ENCODE measurements at regions not wholly inside any gene's neighbourhood (a gene's known extent, or its start where the extent isn't known, plus 50 kb on each side); places are given as distances from the start of the nearest gene placed in this dataset.
"Not testable (repeated sequence)": the region's sequence is repeated elsewhere in the genome, so short reads cannot be mapped to it uniquely, and the experiment has no call there.

GRCh38 chr16:47817048-47817447 lies 338.7 kb downstream of the ABCC12 start:
- Histone ChIP-seq H3K27me3 (no peaks in the 10 kb centered on the region), H3K9me3 (no peaks in the 10 kb centered on the region), H3K4me1 (no peaks in the 10 kb centered on the region), H3K36me3 (no peaks in the 10 kb centered on the region), H3K4me3 (no peak overlapping the region), H3K27ac (no peak overlapping the region)
- TF ChIP-seq POLR2A (IDR thresholded peaks at IDR 0.05) (no peak), CTCF (IDR thresholded peaks at IDR 0.05) (no peak)
- 74 to 77% methylated on average over 4 of the region's 4 CpGs for WGBS, 2 donors
- no peak for DNase-seq
- intact Hi-C loops (cut with DNase I), result no loop called here

- no peak for DNase-seq
- intact Hi-C loops (cut with DNase I), result no loop called here
- no peak for TF ChIP-seq POLR2A (IDR thresholded peaks at IDR 0.05)
- no peaks in the 10 kb centered on the region for H3K36me3 ChIP-seq
- no peaks in the 10 kb centered on the region for H3K27me3 ChIP-seq
- H3K9me3 ChIP-seq, result no peaks in the 10 kb centered on the region
- no peak overlapping the region for H3K4me3 ChIP-seq
- no peak overlapping the region for H3K27ac ChIP-seq
- no peaks in the 10 kb centered on the region for H3K4me1 ChIP-seq
Measured at GRCh38 chr16:47816511-47816910, 339.3 kb downstream of the ABCC12 start.

GRCh38 chr16:47815655-47816054 lies 340.1 kb downstream of the ABCC12 start:
- no peak for TF ChIP-seq POLR2A (IDR thresholded peaks at IDR 0.05)
- TF ChIP-seq CTCF (IDR thresholded peaks at IDR 0.05), result no peak
- Histone ChIP-seq H3K36me3 (no peaks in the 10 kb centered on the region), H3K9me3 (no peaks in the 10 kb centered on the region), H3K27ac (no peak overlapping the region), H3K4me1 (no peaks in the 10 kb centered on the region), H3K27me3 (no peaks in the 10 kb centered on the region), H3K4me3 (no peak overlapping the region)
- no peak for DNase-seq
- intact Hi-C loops (cut with DNase I), result no loop called here

- H3K4me1 ChIP-seq; H3K27ac ChIP-seq; H3K4me3 ChIP-seq; H3K9me3 ChIP-seq; H3K27me3 ChIP-seq; DNase-seq; H3K36me3 ChIP-seq; intact Hi-C loops (cut with DNase I): not testable (repeated sequence)
- 72 to 73% methylated on average over 3 of the region's 3 CpGs for WGBS, 2 donors
Measured at GRCh38 chr16:47811758-47812157, 344.0 kb downstream of the ABCC12 start.

GRCh38 chr16:47806309-47806847 lies 345.2 kb downstream of the PHKB start:
- WGBS, 2 donors, result 75 to 87% methylated on average over 9 to 10 of the region's 10 CpGs

GRCh38 chr16:47787696-47788095 lies 326.6 kb downstream of the PHKB start:
- intact Hi-C loops (cut with DNase I), result no loop called here
- no peak for DNase-seq
- peaks cover 0 to 15% (median 5%) of the 10 kb centered on the region in 3 donors for H3K9me3 ChIP-seq
- no peaks in the 10 kb centered on the region for H3K4me1 ChIP-seq
- H3K4me3 ChIP-seq, result no peak overlapping the region
- 6% methylated on average over 3 of the region's 3 CpGs for WGBS, 2 donors
- no peaks in the 10 kb centered on the region for H3K27me3 ChIP-seq
- H3K36me3 ChIP-seq, result no peaks in the 10 kb centered on the region
- H3K27ac ChIP-seq, result no peak overlapping the region
- no peak for TF ChIP-seq POLR2A (IDR thresholded peaks at IDR 0.05)
- no peak for TF ChIP-seq CTCF (IDR thresholded peaks at IDR 0.05)

More at GRCh38 chr16:47806309-47806847, 345.2 kb downstream of the PHKB start:
- H3K4me3 ChIP-seq, result no peak overlapping the region
- no peaks in the 10 kb centered on the region for H3K36me3 ChIP-seq
- no peak overlapping the region for H3K27ac ChIP-seq
- TF ChIP-seq POLR2A (IDR thresholded peaks at IDR 0.05) (no peak), CTCF (IDR thresholded peaks at IDR 0.05) (no peak)
- H3K27me3 ChIP-seq, result no peaks in the 10 kb centered on the region
- intact Hi-C loops (cut with DNase I), result no loop called here
- no peaks in the 10 kb centered on the region for H3K9me3 ChIP-seq
- H3K4me1 ChIP-seq, result no peaks in the 10 kb centered on the region
- no peak for DNase-seq
